Uterus (tissue), 2 donors: ENCODE measurements at regions not wholly inside any gene's neighbourhood (a gene's known extent, or its start where the extent isn't known, plus 50 kb on each side); places are given as distances from the start of the nearest gene placed in this dataset.

Source experiments
- CTCF ChIP-seq, 4 experiments: fragments of 200-600 bp in 2 of 4; fragments of 450-650 bp in 2 of 4; sonication (generic) in 2 of 4; IDR thresholded peaks; one replicate each; pipeline ENCODE4 v1.5.1; 2016 to 2019; ENCODE audit warnings: antibody characterized with exemption in 4 of 4, mild to moderate bottlenecking in 2 of 4, moderate library complexity in 1 of 4
- POLR2A ChIP-seq, 2 donors: fragments of 450-650 bp; IDR thresholded peaks; one replicate each; pipeline ENCODE4 v1.6.1; 2016; ENCODE audit warnings: antibody characterized with exemption in 2 of 2, mild to moderate bottlenecking in 1 of 2, moderate library complexity in 1 of 2

- no peak for TF ChIP-seq POLR2A (IDR thresholded peaks at IDR 0.05)
- TF ChIP-seq CTCF (IDR thresholded peaks at IDR 0.05), result no peak
Observed at GRCh38 chr3:17967953-17968607, 225.6 kb upstream of the TBC1D5 start.
